ENCODE measurements at regions not wholly inside any gene's neighbourhood (a gene's known extent, or its start where the extent isn't known, plus 50 kb on each side); places are given as distances from the start of the nearest gene placed in this dataset.

- CTCF ChIA-PET = interaction anchor here (0.7 to 9.9 kb wide), 11 partner anchors 9 to 62 kb away, joined by 3 to 299 read pairs (median 8); no protein-coding TSS in a partner anchor
- peaks cover 3% of the 10 kb centered on the region for H3K27me3 ChIP-seq (ENCODE audit: control insufficient read depth, insufficient read depth, low read length)
- H3K9me3 ChIP-seq (ENCODE audit: control insufficient read depth, insufficient read depth, low read length) = no peaks in the 10 kb centered on the region
- DNase-seq (ENCODE audit: low read depth, low spot score) = peak; percentile 50
- H3K27ac ChIP-seq (ENCODE audit: low read depth, low read length) = no peak overlapping the region
- H3K4me3 ChIP-seq (ENCODE audit: low read depth, low read length) = no peak overlapping the region
- TF ChIP-seq CTCF (IDR thresholded peaks at IDR 0.05; ENCODE audit: low read depth, low read length) = peak; percentile 89
- POLR2A ChIA-PET = no interaction called here
These were observed 88.2 kb upstream of the TNIP3 start for GRCh38 chr4:121252224-121252806.

GRCh38 chr4:121248747-121249146 lies 84.6 kb upstream of the TNIP3 start:
- no peaks in the 10 kb centered on the region for H3K9me3 ChIP-seq (ENCODE audit: control insufficient read depth, insufficient read depth, low read length)
- peaks cover 3% of the 10 kb centered on the region for H3K27me3 ChIP-seq (ENCODE audit: control insufficient read depth, insufficient read depth, low read length)
- H3K27ac ChIP-seq (ENCODE audit: low read depth, low read length) = no peak overlapping the region
- TF ChIP-seq CTCF (IDR thresholded peaks at IDR 0.05; ENCODE audit: low read depth, low read length) = no peak
- no peak overlapping the region for H3K4me3 ChIP-seq (ENCODE audit: low read depth, low read length)
- CTCF ChIA-PET = interaction anchor here (1.5 to 9.9 kb wide), 2 partner anchors 52 to 58 kb away, joined by 4 to 299 read pairs; no protein-coding TSS in a partner anchor
- no peak for DNase-seq (ENCODE audit: low read depth, low spot score)
- POLR2A ChIA-PET = no interaction called here

- DNase-seq (ENCODE audit: low read depth, low spot score) = no peak
- peaks cover 6% of the 10 kb centered on the region for H3K27me3 ChIP-seq (ENCODE audit: control insufficient read depth, insufficient read depth, low read length)
- ChIA-PET CTCF (interaction anchor here (9.9 kb wide), 1 partner anchor 56 kb away, joined by 299 read pairs; no protein-coding TSS in a partner anchor), POLR2A (no interaction called here)
- TF ChIP-seq CTCF (IDR thresholded peaks at IDR 0.05; ENCODE audit: low read depth, low read length) = no peak
- H3K4me3 ChIP-seq (ENCODE audit: low read depth, low read length) = no peak overlapping the region
- H3K27ac ChIP-seq (ENCODE audit: low read depth, low read length) = no peak overlapping the region
- H3K9me3 ChIP-seq (ENCODE audit: control insufficient read depth, insufficient read depth, low read length) = no peaks in the 10 kb centered on the region
These were observed 82.6 kb upstream of the TNIP3 start for GRCh38 chr4:121246698-121247097.

GRCh38 chr4:121243485-121243884 lies 79.4 kb upstream of the TNIP3 start:
- no peak for TF ChIP-seq CTCF (IDR thresholded peaks at IDR 0.05; ENCODE audit: low read depth, low read length)
- H3K27ac ChIP-seq (ENCODE audit: low read depth, low read length) = no peak overlapping the region
- peaks cover 1% of the 10 kb centered on the region; the same call in 1 of the 2 replicates for H3K9me3 ChIP-seq (ENCODE audit: control insufficient read depth, insufficient read depth, low read length)
- POLR2A ChIA-PET = no interaction called here
- peaks cover 3% of the 10 kb centered on the region for H3K27me3 ChIP-seq (ENCODE audit: control insufficient read depth, insufficient read depth, low read length)
- peak overlapping the region; percentile 30 for H3K4me3 ChIP-seq (ENCODE audit: low read depth, low read length)
- DNase-seq (ENCODE audit: low read depth, low spot score) = no peak
- CTCF ChIA-PET = interaction anchor here (0.6 to 3.0 kb wide), 3 partner anchors 9 to 51 kb away, joined by 3 to 43 read pairs (median 15); no protein-coding TSS in a partner anchor

- Histone ChIP-seq H3K9me3 (ENCODE audit: control insufficient read depth, insufficient read depth, low read length) (peaks cover 2% of the 10 kb centered on the region; the same call in 1 of the 2 replicates), H3K4me3 (ENCODE audit: low read depth, low read length) (no peak overlapping the region), H3K27ac (ENCODE audit: low read depth, low read length) (peak overlapping the region; percentile 3), H3K27me3 (ENCODE audit: control insufficient read depth, insufficient read depth, low read length) (peaks cover 3% of the 10 kb centered on the region)
- no peak for DNase-seq (ENCODE audit: low read depth, low spot score)
- TF ChIP-seq CTCF (IDR thresholded peaks at IDR 0.05; ENCODE audit: low read depth, low read length) = no peak
- CTCF ChIA-PET = interaction anchor here (2.9 to 3.0 kb wide), 2 partner anchors 11 to 50 kb away, joined by 15 to 43 read pairs; no protein-coding TSS in a partner anchor
- POLR2A ChIA-PET = no interaction called here
These were observed 78.1 kb upstream of the TNIP3 start for GRCh38 chr4:121242188-121242750.
